Hindlimb muscle (tissue), 1 donor: ENCODE measurements at regions not wholly inside any gene's neighbourhood (a gene's known extent, or its start where the extent isn't known, plus 50 kb on each side); places are given as distances from the start of the nearest gene placed in this dataset.

Source experiments
- DNase-seq: peaks from one replicate; pipeline ENCODE4 v3.0.0-alpha.2; 2013

DNA sequence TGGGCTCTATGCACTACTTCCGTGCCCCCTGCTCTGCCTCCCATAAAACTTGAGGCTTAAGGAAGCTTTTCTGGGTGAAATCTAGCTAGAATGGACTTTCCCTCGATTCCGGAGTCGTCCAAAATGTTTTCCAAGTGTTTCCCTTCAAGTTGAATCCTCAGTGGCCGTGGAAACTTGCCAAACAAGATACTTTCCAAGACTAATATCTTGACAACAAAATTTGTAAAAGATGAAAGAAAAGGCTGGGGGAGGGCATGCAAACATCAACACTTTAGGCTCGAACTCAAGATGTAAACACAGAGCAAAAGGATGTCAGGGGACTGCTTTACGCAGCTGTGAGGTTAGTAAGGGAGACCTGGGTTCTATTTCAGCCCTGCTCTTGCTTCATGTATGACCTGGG, 482.8 kb upstream of the KLF4 start:
- DNase-seq, result no peak

DNA sequence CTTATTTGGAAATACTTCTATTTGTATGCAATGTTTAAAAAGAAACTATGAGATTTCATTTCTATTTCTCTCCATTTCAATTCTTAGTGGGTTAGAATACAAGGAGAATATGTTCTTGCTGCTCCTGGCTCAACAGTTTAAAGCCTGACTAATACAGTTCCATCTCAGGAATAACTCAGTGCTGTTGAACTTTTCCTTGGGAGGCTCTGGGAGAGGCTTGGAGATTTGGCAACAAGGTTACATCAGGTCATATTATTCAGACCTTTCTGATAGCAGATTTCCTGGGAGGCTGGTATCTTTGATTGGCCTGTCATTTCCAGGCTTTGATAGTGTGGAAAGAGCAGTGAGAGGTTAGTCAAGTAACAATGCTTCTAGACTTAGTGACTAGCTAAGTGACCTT, 481.7 kb upstream of the KLF4 start:
- DNase-seq, result no peak

GRCh38 chr9:107970726-107971125, 481.2 kb upstream of the KLF4 start:
- no peak for DNase-seq

DNA sequence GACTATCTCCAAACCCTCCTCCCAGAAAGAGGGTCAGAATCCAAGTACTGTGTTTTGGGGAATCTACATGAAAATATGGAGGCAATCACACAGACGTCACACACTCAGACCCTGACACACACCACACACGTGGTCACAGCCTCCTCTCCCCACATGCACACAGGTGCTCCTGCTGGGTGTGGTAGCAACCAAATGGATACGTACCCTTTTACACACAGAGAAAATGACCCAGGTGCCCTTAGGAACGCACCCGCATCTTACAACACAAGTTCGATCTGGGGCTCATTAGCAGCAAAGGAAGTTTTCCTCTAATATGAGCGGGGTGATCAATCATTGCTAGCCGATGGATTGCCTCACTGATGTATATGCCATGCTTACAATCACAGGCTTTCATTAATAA, 480.2 kb upstream of the KLF4 start:
- no peak for DNase-seq

DNA sequence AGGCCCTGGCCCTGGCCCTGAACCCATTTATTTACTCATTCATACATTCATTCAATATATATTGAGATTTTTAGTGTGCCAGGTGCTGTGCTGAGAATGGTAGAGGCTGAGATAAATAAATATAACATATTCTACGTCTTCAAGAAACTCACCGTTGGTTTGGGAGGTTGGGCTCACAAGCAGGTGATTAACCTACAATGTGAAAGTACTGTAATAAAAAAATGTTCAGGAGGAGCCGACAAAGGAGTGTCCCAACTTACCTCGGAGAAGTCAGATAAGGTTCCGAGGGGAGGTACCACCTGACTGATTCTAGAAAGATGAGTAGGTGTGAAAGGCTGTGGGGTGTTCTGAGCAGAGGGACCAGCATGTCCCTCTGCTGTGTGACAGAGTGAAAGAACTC, 479.6 kb upstream of the KLF4 start:
- DNase-seq, result no peak

GRCh38 chr9:107963246-107963645, 473.7 kb upstream of the KLF4 start:
- DNase-seq, result no peak

- no peak for DNase-seq
These were observed 471.3 kb upstream of the KLF4 start for GRCh38 chr9:107960916-107961315.

DNA sequence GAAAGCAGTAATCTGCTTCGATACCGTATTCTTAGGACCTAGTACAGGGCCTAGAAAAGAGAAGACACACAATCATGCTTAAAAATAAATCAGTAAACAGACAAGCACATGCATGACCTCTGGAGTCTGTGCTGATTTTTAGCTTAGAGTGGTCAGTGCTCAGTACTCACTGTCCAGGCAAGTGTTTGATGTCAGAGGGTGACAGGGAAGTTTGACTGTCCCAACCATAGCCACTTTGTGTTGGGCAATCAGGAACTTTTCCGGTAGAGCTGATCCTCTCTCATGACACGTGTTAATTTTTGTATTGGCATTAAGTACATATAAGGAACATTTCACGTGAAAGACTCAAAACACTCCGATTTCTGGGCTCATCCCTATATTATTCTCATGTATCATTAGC, 464.7 kb upstream of the KLF4 start:
- no peak for DNase-seq

- no peak for DNase-seq
These were observed 464.1 kb upstream of the KLF4 start for GRCh38 chr9:107953556-107954125.

DNA sequence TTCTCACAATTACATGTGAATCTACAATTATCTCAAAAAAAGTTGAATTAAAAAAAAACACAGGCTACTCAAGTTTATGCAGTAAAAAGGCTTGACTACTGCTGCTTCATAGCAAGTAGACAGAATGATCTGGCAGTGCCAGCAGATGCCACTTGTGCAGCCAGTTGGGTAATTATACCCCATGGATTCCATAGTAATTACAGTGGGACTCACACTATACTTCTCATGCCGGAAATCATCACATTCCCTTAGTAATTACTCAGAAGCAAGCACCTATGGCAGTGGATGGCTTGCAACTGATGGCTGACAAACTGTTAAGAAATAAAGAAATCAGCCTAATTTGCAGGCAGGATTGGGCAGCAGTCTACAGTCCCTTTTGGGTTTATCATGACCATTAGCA, 463.2 kb upstream of the KLF4 start:
- no peak for DNase-seq

DNA sequence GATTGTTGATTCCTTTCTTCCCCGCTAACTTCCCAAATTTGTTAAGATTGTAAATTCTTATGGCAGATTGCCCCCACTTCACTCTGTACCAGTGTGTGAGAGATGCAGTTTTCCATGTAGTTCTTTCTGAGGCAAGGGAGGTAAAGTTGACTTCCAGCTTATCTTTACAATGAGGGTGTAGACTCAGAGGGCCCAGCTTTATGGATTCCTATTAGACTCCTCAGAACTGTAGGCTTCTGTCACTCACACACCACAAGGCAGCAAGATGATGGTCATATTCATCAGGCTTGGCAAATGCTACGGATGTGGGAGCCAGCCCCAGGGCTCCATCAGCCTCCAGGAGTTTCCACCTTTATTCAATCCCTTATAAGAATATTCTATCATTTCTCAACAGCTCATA, 461.9 kb upstream of the KLF4 start:
- no peak for DNase-seq

DNA sequence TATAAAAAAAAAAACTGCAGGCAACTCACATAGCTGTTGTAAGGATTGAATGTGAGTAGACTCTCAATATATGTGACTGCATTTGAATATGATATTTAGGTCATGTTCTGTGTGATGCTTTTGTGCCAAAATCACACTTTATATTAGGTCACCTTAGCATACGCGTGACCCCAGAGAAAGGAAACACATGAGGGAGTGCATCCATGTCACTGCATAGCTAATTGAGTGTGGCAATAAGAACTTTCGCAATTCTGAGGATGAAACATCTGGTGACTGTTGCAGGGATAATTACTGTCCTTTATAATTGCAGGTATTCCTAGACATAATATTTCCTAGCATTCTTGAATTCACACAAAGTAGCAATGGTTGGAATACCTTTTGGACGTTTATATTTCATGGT, 459.5 kb upstream of the KLF4 start:
- no peak for DNase-seq

- no peak for DNase-seq
These were observed 459.0 kb upstream of the KLF4 start for GRCh38 chr9:107948601-107949000.

DNA sequence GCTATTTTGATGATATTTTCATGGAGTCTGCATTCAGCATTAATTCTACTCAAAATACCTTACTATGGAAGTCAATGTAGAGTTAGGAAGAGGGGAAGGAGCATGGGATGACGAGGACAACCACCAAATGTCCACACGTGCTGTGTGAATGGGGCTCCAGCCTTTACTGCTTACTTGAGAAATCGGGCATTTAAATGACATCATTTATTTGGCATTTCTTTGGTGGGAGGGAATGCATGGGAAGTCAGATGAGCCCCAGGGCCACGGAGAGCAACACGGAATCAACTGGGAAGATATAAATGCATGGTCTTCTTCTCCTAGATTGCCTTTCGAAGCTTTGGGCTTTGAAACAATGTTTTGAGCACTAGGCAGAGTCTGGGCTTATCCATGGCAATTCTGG, 458.5 kb upstream of the KLF4 start:
- DNase-seq, result no peak

- no peak for DNase-seq
These were observed 457.0 kb upstream of the KLF4 start for GRCh38 chr9:107946364-107947141.

DNA sequence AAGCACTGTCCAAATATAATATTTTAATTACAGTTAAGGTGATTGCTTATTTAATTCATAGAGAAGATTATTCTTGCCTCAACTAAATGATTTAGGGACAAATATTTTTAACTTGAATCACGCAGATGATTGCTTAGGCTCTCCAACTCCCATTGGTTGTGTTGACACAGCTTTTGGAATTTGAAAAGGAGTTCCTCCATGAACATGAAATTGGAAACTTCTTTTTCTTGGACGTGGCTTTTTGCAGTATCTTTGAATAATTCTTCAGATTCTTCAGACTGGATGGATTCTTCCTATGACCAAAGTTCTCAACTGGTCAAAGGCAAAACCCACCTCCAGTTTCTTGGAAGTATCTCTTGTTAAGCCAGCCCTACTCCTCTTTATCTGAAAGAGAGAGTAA, 456.4 kb upstream of the KLF4 start:
- no peak for DNase-seq

DNA sequence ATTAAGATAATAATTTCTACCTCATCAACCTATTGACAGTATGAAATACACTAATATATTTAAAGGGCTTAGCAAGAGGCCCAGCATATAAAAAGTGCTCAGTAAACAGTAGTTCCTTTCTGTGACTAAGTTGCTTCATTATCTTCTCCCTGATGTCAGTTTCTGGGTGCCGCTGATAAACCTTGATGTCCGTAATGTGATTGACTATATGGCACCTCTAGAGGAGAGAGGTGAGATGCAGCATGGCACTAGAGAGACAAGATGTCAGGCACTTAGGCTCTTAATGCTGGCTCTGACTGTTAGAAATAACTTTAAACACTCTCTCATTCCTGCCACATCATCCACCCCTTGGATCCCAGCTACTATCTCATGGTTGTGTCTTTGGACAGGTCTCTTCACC, 455.9 kb upstream of the KLF4 start:
- no peak for DNase-seq

DNA sequence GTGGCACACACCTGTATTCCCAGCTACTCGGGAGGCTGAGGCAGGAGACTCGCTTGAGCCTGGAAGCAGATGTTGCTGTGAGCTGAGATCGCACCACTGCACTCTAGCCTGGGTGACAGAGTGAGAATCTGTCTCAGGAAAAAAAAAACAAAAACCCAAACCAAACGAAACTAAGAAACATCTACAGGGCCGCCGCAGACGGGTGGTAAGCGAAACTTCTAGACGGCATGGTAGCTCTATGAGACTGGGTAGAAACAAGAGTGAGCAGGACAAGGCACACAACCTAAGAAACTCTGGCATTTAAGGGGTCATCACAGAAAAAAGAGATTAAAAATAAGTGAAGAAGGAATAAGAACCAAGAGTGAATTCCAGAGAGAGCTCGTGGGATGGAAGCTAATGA, 454.8 kb upstream of the KLF4 start:
- DNase-seq, result no peak

GRCh38 chr9:107943901-107944300, 454.3 kb upstream of the KLF4 start:
- DNase-seq, result no peak

DNA sequence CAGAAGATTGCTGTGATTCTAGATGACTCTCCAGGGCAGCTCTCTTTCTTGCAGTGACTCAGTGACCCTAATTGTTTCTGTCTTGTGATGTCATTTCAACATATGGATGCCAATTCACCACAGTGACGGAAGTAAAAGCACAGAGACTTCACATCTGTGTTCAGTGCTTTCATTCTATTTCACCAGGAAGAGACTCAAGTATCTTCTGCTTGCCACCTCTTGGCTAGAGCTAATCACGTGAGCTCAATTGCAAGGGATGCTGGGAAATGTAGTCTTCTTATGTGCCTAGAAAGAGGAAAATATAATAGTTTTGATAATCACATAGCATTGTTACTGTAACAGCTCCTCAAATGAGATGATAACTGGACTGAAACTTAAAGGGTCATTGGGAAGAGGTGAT, 453.3 kb upstream of the KLF4 start:
- no peak for DNase-seq

DNA sequence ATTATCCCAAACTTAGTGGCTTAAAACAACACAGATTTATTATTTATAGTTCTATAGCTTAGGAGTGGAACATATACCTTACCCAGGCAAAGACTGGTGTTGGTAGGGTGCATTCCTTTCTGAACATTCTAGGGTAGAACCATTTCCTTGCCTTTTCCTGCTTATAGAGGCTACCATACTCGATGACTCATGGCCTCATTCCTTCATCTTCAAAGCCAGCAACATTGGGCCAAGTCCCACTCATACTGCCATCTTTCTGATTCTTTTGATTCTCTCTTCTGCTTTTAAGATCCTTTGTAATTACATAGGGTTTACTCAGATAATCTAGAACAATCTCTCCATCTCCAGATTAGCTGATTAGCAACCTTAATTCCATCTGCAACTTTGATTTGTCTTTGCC, 452.7 kb upstream of the KLF4 start:
- DNase-seq, result no peak

DNA sequence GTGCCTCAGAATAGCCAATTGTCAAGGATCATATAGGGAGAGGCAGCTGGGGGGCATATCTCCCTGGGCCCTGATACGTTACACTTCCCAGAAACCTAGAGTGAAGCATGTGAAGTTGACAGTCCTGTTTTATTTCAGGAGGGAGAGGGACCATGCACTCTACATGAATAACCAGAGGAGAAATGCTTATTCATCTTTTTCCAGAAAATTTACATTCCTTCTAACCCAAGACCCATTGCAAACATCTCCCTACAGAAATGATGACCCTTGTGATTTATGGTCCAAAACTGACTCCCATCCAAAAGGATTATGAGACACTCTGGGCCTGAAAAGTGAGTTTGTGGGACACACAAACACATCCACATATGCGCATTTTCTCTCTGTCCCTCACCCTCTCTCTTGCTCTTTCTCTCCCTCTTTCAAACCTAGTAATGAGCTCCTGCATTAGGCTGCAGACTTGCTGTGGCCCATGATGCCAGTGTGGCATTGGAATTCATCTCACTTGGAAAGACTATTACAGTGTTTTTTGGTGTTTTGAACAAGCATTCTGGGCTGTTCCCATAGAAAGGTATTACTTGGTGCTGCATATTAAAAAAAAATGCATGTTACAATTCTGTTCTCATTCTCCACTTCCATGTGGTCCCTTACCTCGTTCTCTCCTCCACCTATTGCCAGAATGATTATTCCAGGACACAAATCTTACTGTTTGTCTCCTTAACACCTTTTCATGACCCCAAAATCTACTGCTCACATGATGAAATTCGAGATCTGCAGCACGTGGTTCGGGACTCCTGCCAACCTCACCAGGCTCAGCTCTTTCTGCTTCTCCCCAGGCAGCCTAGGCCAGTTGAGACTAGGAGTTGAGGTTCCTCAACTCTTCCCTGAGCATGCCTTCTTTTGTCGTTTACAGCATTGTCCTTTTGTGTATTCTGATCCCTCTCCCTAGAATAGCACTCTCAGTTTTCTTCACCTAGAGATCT, 451.3 kb upstream of the KLF4 start:
- DNase-seq, result no peak

- no peak for DNase-seq
These were observed 449.3 kb upstream of the KLF4 start for GRCh38 chr9:107938801-107939386.
